Endometrium (tissue), 2 donors: ENCODE measurements at regions not wholly inside any gene's neighbourhood (a gene's known extent, or its start where the extent isn't known, plus 50 kb on each side); places are given as distances from the start of the nearest gene placed in this dataset.
A peak's percentile ranks its signal among the peaks of the same experiment; 100 is the strongest.
"Not testable (repeated sequence)": the region's sequence is repeated elsewhere in the genome, so short reads cannot be mapped to it uniquely, and the experiment has no call there.

ENCODE experiments used
- FAIRE-seq: peaks from 2 replicates; lab custom pipeline; 2012; peaks lifted over from hg19 to GRCh38; lab: Jason Lieb, UNC
- donor health status: control.
- donor health status: control.

- not testable (repeated sequence) for FAIRE-seq
Measured at GRCh38 chrX:123788193-123788592, 55.3 kb upstream of the THOC2 start.

DNA sequence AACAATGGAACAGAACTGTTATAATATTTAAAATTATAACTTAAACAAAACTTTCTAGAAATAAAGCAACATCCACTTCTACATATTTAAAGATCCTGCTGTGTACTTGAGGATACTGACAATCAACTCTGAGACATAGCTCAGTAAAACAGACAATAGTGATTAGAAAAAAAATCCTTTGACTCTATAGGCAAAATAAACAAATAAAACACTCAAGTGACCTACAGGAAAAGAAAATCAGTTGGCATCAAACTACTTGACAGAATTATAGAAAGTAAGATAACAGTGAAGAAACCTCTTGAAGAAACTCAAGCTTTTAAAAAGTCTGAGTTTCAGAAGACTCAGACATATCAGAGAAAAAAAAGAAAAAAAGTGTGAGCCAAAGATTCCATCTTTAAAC is 55.9 kb upstream of the THOC2 start:
- no peak for FAIRE-seq

GRCh38 chrX:123797543-123798447 is 62.1 kb upstream of the XIAP start:
- no peak for FAIRE-seq

- not testable (repeated sequence) for FAIRE-seq
Measured at GRCh38 chrX:123798706-123799430, 61.0 kb upstream of the XIAP start.

DNA sequence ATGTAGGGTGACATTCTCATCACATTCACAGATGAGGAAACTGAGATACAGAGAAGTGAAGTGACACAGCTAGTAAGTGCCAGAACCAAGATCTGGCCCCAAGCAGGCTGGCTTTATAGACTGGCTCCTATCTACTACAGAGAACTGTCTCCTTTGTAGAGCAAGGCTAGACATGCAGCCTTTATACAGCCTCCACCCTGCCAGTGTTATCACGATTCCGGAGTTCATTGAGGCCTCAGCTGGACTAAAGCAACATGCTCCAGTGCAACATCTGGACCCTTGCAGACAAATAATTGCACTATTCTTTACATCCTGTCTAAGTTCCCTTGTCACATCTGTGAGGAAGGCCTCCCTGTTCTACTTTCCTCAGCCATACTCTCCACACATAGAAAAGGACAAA is 58.0 kb upstream of the XIAP start:
- no peak for FAIRE-seq

GRCh38 chrX:123803331-123803983 is 56.4 kb upstream of the XIAP start:
- no peak for FAIRE-seq

GRCh38 chrX:123803984-123804365 is 55.9 kb upstream of the XIAP start:
- not testable (repeated sequence) for FAIRE-seq

- FAIRE-seq = peak; percentile 96
Measured at GRCh38 chrX:123807835-123808416, 51.9 kb upstream of the XIAP start.

DNA sequence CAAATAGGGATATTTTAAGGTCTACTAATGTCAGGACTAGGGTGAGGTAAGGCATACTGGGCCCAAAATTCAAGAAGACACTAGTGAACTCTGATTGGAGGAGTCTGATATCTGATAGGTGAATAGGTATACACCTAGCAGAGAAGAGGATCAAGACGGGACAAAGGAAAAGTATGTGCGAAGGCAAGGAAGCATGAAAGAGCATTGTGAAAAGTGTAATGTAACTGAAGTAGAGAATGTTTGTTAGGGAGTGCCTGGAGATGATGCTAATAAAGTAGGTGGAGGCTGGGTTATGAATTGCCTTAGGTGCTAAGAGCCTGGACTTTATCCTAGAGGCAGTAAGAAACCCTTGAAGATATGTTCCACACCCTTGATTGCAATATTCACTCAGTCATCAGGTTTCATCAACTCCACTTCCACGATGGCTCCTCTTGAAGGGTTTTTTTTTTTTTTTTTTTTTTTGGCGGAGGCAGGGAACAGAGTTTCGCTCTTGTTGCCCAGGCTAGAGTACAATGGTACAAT is 49.9 kb upstream of the XIAP start:
- no peak for FAIRE-seq
